AML-193 (cell line): ENCODE measurements at regions not wholly inside any gene's neighbourhood (a gene's known extent, or its start where the extent isn't known, plus 50 kb on each side); places are given as distances from the start of the nearest gene placed in this dataset.

Experiments used
- DNase-seq, 2 experiments: peaks; one replicate each; lab custom pipeline; 2025; lab: John Stamatoyannopoulos, UW

- no peak for DNase-seq
Observed at GRCh38 chr17:72258711-72259110, 137.9 kb downstream of the SOX9 start.

DNA sequence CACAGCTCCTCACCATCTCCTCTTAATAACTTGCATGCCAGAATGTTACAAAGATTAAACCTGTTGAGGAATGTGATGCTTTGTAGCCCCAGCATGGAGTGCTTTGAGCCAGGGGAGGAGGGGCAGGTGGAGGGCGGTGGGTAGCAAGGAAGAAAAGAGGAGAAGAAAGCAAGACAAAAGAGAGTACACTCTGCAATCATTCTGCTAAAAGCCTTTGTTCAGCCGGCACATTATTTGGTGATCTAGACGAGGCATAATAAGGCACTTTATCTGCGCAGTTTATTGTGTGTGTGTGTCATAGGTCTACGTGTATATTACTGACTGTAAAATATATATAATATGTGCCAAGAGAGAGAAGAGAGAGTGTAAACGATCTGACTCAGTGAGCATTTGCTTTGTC lies 139.1 kb downstream of the SOX9 start:
- DNase-seq: no peak

GRCh38 chr17:72262766-72263165 lies 141.9 kb downstream of the SOX9 start:
- DNase-seq: no peak

DNA sequence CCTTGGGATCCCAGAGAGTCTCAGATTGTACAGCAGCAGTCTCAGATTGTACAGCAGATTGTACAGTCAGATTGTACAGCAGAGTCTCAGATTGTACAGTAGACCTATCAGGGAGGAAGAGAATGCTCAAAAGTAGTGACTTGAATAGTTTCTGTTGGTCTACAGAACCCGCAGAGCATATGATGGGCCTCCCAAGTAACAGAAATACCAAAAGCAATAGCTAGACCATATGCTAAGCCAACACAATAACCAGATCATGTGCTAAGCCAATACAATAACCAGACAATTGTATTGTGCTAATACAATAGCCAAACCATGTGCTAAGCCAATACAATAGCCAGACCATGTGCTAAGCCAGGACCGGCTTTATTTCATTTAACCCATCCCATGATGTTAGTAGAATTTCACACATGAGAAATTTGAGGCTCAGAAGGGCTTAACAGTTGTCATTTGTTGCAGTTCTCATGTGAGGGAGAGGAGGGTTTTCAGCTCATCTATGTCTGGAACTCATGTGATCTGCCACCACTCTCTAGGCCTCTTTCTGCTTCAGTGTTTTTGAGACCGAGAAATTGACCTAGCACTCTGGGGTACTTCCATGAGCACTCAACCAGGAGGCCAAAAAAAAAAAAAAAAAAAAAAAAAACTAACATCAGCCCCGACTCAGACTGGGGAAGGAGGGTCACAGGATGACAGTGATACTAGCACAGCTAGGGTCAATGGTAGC lies 144.0 kb downstream of the SOX9 start:
- DNase-seq: no peak

- no peak for DNase-seq
Observed at GRCh38 chr17:72266112-72266775, 145.4 kb downstream of the SOX9 start.

DNA sequence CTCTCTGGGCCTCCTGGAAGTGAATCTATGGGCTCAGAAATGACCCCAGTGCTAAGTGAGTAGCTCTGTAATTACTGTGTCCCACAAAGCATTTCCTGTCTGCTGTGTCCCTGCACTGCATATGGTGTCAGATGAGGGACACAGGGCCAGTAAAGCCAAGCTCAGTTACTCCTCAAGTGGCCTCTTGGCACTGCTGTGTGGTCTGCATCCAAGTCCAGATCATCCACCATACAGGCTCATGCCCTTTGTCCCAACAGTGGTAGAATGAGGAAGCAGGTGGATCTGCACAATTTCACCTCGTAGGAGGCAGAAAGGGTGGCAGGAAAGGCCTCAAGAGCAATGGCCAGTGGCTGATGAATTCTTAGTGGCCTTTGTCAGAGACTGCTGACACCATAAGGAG lies 146.8 kb downstream of the SOX9 start:
- no peak for DNase-seq

- no peak for DNase-seq
Observed at GRCh38 chr17:72268431-72268830, 147.6 kb downstream of the SOX9 start.

GRCh38 chr17:72270273-72270924 lies 149.6 kb downstream of the SOX9 start:
- no peak for DNase-seq

GRCh38 chr17:72271603-72272002 lies 150.8 kb downstream of the SOX9 start:
- no peak for DNase-seq

DNA sequence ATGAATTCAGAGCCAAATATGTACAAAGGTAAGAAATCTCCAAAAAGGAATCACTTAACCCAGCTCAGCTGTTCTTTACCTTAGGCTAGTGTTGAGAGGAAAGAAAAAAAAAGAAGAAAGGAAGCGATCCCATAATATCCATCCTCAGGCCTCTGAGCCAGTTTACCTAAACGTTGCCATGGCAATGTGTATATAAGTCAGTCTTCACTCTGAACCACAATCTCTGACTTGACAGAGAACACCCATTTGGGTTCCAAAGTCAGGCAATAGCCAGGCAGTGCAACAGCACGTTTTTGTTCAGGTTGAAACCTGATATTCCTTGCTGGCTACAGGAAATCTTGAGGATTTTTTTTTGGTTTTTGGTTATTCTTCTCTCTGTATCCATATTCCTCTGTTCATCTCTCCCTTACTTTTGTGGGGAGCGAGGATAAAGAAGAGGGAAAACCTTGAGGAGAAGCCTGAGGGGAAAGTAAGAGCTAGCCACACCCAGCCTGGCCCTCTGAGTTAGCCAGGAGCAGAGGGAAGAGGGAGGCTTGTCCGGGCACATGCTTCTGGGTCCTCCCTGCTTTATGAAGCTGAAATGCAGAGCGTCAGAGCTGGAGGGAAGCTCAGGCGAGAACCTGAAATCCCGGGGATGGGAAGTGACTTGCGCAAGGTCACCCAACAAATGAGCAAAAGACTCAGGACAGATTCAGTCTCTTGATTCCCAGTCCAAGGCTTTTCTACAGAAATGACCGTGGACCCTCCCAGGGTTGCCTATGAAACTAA lies 152.7 kb downstream of the SOX9 start:
- DNase-seq: no peak

DNA sequence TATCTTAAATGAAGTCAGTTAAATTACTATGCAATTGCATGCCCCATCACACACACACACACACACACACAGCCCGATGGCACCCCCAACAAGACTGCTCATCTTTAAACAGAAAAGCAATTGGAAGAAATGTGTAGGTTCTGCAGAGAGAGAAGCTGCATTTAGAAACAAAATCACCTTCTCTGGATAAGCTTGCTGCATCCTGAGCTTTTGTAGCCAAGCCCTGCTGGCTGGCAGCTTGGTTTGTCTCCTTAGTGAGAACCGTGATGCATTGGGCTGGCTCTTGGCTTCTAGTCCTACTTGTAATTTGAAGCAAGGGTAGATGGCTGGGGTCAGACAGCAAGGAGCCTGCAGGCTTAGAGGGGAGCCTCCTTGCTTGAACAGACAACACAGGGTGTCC lies 153.8 kb downstream of the SOX9 start:
- DNase-seq: no peak

- DNase-seq: no peak
Observed at GRCh38 chr17:72280881-72281280, 160.1 kb downstream of the SOX9 start.

- no peak for DNase-seq
Observed at GRCh38 chr17:72282439-72283029, 161.7 kb downstream of the SOX9 start.

DNA sequence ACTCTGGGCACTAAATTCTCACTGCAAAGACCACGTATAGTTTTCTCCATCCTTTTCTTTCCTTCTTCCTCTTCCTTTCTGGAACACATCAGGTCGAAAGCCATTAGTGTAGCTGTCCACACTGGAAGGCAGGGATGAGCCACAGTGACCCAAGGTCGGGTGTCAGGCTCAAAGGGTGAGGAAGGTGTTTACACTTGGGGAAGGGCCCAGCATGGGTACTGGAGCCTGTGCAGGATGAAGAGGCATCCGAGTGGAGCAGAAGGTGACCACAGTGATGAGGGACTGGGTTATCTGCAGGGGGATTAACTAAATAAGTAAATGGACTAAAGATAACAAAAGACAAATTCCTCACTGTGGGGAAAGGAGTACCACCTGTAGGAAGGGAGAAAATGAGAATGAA lies 164.0 kb downstream of the SOX9 start:
- no peak for DNase-seq

GRCh38 chr17:72287586-72287985 lies 166.8 kb downstream of the SOX9 start:
- DNase-seq: no peak

GRCh38 chr17:72294487-72294893 lies 173.7 kb downstream of the SOX9 start:
- no peak for DNase-seq

GRCh38 chr17:72295916-72296315 lies 175.1 kb downstream of the SOX9 start:
- DNase-seq: no peak

DNA sequence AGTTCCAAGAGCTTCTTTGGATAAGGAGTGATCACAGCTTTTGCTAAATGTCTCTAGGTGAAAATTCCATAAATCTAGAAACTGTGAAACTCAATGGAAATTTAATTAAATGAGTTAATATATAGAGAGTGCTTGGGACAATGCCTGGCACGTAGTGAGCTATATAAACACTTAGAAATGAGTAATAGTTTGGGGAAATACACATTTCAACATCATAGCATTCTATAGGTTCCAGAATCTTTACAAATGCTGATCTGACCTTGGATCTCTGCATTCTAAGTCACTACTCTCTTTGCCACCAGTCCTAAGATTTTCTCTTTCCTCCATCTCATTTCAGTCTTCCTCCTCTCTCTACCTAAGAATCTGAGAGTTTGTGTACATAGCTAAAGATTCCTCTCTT lies 175.6 kb downstream of the SOX9 start:
- DNase-seq: no peak

GRCh38 chr17:72297326-72298115 lies 176.7 kb downstream of the SOX9 start:
- DNase-seq: no peak

GRCh38 chr17:72299100-72299499 lies 178.3 kb downstream of the SOX9 start:
- DNase-seq: no peak

- DNase-seq: no peak
Observed at GRCh38 chr17:72299592-72299991, 178.8 kb downstream of the SOX9 start.
